Parathyroid adenoma (tissue), 2 donors: ENCODE measurements at regions not wholly inside any gene's neighbourhood (a gene's known extent, or its start where the extent isn't known, plus 50 kb on each side); places are given as distances from the start of the nearest gene placed in this dataset.

ENCODE experiments used
- H2AFZ ChIP-seq: fragments of 300-600 bp; sonication (generic); one replicate; pipeline ENCODE4 v1.7.0; 2017; ENCODE audit warnings: antibody characterized with exemption, mild to moderate bottlenecking
- H3K27ac ChIP-seq: fragments of 300-600 bp; sonication (generic); one replicate; pipeline ENCODE4 v1.7.0; 2017
- H3K27me3 ChIP-seq: fragments of 300-600 bp; sonication (generic); one replicate; pipeline ENCODE4 v1.7.0; 2017; ENCODE audit warnings: low read length; ENCODE audit not compliant: control insufficient read depth, insufficient read depth
- H3K36me3 ChIP-seq: fragments of 300-600 bp; sonication (generic); one replicate; pipeline ENCODE4 v1.7.0; 2017; ENCODE audit warnings: low read length; ENCODE audit not compliant: control insufficient read depth, insufficient read depth
- H3K4me1 ChIP-seq: fragments of 300-600 bp; sonication (generic); one replicate; pipeline ENCODE4 v1.7.0; 2017; ENCODE audit warnings: control low read depth
- H3K4me2 ChIP-seq: fragments of 300-600 bp; sonication (generic); one replicate; pipeline ENCODE4 v1.7.0; 2017; ENCODE audit warnings: low read length
- H3K4me3 ChIP-seq: fragments of 300-600 bp; sonication (generic); one replicate; pipeline ENCODE4 v1.7.0; 2017; ENCODE audit warnings: low read depth, low read length
- H3K79me2 ChIP-seq: fragments of 300-600 bp; sonication (generic); one replicate; pipeline ENCODE4 v1.7.0; 2017; ENCODE audit warnings: control low read depth
- H3K9ac ChIP-seq: fragments of 300-600 bp; sonication (generic); one replicate; pipeline ENCODE4 v1.7.0; 2017; ENCODE audit warnings: mild to moderate bottlenecking
- H3K9me3 ChIP-seq: fragments of 300-600 bp; sonication (generic); one replicate; pipeline ENCODE4 v1.7.0; 2017; ENCODE audit warnings: low read length; ENCODE audit not compliant: control insufficient read depth
- TF ChIP-seq, protein P1 (sequence below): fragments of 300-600 bp; sonication (generic); IDR thresholded peaks from one replicate; pipeline ENCODE4 v1.7.0; 2017; ENCODE audit warnings: antibody characterized with exemption, mild to moderate bottlenecking
- donor health status: primary hyperparathyroidism.

DNA sequence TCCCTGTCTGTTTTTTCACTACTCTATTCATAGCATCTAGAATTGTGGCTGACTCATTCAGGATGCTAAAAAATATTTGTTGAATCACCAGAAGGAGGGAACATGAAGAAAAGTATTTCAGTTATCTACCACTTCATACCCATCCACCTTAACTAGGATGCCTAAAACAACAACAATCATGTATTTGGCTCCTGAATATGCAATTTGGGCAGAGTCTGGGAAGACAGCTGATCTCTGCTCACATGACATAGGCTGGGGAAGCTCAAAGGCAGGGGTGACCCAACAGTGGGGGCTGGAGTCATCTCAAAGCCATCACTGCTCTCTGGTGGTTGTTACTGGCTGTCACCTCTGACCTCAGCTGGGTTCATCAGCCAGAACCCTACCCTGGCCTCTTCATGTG lies 80.1 kb upstream of the RPL38 start:
- no peak overlapping the region for H3K27ac ChIP-seq
- H3K4me3 ChIP-seq: no peak overlapping the region
- no peaks in the 10 kb centered on the region for H3K36me3 ChIP-seq
- TF ChIP-seq, protein P1, sequence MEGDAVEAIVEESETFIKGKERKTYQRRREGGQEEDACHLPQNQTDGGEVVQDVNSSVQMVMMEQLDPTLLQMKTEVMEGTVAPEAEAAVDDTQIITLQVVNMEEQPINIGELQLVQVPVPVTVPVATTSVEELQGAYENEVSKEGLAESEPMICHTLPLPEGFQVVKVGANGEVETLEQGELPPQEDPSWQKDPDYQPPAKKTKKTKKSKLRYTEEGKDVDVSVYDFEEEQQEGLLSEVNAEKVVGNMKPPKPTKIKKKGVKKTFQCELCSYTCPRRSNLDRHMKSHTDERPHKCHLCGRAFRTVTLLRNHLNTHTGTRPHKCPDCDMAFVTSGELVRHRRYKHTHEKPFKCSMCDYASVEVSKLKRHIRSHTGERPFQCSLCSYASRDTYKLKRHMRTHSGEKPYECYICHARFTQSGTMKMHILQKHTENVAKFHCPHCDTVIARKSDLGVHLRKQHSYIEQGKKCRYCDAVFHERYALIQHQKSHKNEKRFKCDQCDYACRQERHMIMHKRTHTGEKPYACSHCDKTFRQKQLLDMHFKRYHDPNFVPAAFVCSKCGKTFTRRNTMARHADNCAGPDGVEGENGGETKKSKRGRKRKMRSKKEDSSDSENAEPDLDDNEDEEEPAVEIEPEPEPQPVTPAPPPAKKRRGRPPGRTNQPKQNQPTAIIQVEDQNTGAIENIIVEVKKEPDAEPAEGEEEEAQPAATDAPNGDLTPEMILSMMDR: no peak
- H3K27me3 ChIP-seq: no peaks in the 10 kb centered on the region
- H3K4me2 ChIP-seq: no peak overlapping the region
- no peaks in the 10 kb centered on the region for H3K9me3 ChIP-seq
- H3K4me1 ChIP-seq: no peaks in the 10 kb centered on the region
- H2AFZ ChIP-seq: no peak overlapping the region
- no peaks in the 10 kb centered on the region for H3K79me2 ChIP-seq
- H3K9ac ChIP-seq: no peak overlapping the region

DNA sequence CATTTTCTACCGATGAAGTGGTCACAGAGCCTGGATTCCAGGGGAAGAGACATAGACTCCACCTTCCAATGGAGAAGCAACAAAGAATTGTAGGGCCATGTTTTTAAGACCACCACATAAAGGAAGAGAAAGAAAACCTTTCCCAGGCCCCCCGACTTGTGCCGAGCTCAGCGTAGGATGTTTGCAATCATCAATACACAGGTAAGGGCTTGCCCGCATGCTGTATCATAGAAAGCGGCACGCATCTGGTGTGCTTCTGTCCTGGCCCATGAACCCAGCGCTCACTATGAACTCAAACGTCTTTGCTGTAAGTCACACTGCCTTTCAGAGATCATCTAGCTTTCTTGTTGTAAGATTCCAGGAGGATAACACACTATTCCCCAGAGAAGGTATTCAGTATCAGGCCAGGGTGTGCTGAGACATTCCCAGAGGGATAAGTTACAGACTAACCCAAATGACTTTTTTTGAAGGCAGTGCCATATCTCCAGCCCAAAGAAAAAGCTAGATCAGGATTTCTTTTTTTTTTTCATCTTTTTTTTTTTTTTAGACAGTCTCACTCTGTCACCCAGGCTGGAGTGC lies 79.5 kb upstream of the RPL38 start:
- no peak overlapping the region for H3K9ac ChIP-seq
- H3K4me2 ChIP-seq: no peak overlapping the region
- no peak overlapping the region for H3K27ac ChIP-seq
- no peak overlapping the region for H3K4me3 ChIP-seq
- H3K36me3 ChIP-seq: no peaks in the 10 kb centered on the region
- H3K27me3 ChIP-seq: no peaks in the 10 kb centered on the region
- no peak overlapping the region for H2AFZ ChIP-seq
- H3K79me2 ChIP-seq: no peaks in the 10 kb centered on the region
- TF ChIP-seq, protein P1: no peak
- no peaks in the 10 kb centered on the region for H3K9me3 ChIP-seq
- no peaks in the 10 kb centered on the region for H3K4me1 ChIP-seq

DNA sequence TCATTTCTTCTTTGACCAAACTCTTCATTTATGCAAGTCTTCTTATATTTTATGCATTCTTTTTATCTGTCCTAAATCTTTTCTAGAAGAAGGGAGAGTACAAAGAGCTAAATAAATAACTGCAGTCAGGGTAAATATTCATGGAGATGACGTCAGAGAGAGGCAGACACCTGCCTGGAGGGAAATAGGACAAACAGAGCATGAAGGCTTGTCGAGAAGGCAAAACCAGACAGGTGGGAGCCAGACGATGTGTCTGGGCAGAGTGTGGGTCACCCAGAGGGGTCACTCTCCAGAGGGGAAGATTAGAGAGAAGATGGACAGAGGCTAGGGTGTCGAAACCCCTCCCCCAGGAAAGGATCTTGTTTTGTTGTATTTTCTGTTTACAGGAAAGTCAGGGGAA lies 78.3 kb upstream of the RPL38 start:
- Histone ChIP-seq H3K27me3 (peaks cover 2% of the 10 kb centered on the region), H3K4me1 (no peaks in the 10 kb centered on the region), H2AFZ (no peak overlapping the region), H3K9me3 (no peaks in the 10 kb centered on the region), H3K36me3 (no peaks in the 10 kb centered on the region), H3K4me3 (no peak overlapping the region), H3K9ac (no peak overlapping the region), H3K79me2 (no peaks in the 10 kb centered on the region), H3K27ac (no peak overlapping the region), H3K4me2 (no peak overlapping the region)
- TF ChIP-seq, protein P1: no peak

GRCh38 chr17:74126179-74126900 lies 77.1 kb upstream of the RPL38 start:
- Histone ChIP-seq H2AFZ (no peak overlapping the region), H3K36me3 (no peaks in the 10 kb centered on the region), H3K4me1 (no peaks in the 10 kb centered on the region), H3K4me2 (no peak overlapping the region), H3K79me2 (no peaks in the 10 kb centered on the region), H3K9ac (no peak overlapping the region), H3K27me3 (peaks cover 2% of the 10 kb centered on the region), H3K27ac (no peak overlapping the region), H3K4me3 (no peak overlapping the region), H3K9me3 (no peaks in the 10 kb centered on the region)
- TF ChIP-seq, protein P1: no peak

DNA sequence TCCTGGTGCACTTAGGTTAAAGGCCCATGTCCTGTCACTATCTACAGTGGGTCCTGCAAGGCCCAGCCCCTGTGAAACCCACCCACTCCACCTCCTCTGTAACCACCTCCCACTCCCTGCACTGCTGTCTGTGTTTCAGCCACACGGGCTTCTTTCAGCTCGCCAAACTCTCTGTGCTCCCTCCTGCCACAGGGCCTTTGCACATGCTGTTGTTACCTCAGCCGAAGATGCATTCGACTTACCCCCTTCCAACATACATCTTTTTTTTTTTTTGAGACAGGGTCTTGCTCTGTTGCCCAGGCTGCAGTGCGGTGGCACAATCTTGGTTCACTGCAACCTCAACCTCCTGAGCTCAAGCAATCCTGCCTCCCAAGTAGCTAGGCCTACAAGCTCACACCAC lies 76.5 kb upstream of the RPL38 start:
- Histone ChIP-seq H3K27me3 (peaks cover 2% of the 10 kb centered on the region), H3K9ac (no peak overlapping the region), H3K27ac (no peak overlapping the region), H3K4me3 (no peak overlapping the region), H2AFZ (no peak overlapping the region), H3K79me2 (no peaks in the 10 kb centered on the region), H3K4me1 (no peaks in the 10 kb centered on the region), H3K9me3 (no peaks in the 10 kb centered on the region), H3K36me3 (no peaks in the 10 kb centered on the region), H3K4me2 (no peak overlapping the region)
- TF ChIP-seq, protein P1: no peak
